Stimulated activated CD8-positive, alpha-beta memory T cell treated with anti-CD3 and anti-CD28 coated beads, Interleukin-7, amount 100 ng/mL, for 1 hour (primary cell): ENCODE measurements at regions not wholly inside any gene's neighbourhood (a gene's known extent, or its start where the extent isn't known, plus 50 kb on each side); places are given as distances from the start of the nearest gene placed in this dataset.
A peak's percentile ranks its signal among the peaks of the same experiment; 100 is the strongest.

Source experiments
- DNase-seq, 2 donors: peaks; one replicate each; pipeline ENCODE4 v3.0.0-alpha.2; 2020; ENCODE audit warnings: low read depth in 2 of 2

- no peak for DNase-seq
Measured at GRCh38 chr14:100438678-100439592, 115.8 kb downstream of the SLC25A47 start.

GRCh38 chr14:100439781-100440180 lies 116.6 kb downstream of the SLC25A47 start:
- DNase-seq: no peak

GRCh38 chr14:100440207-100440631 lies 117.1 kb downstream of the SLC25A47 start:
- peak in 1 of 2 donors; percentile 13 for DNase-seq

GRCh38 chr14:100440758-100441203 lies 117.6 kb downstream of the SLC25A47 start:
- DNase-seq: no peak

- no peak for DNase-seq
Measured at GRCh38 chr14:100441271-100441947, 118.3 kb downstream of the SLC25A47 start.

GRCh38 chr14:100442036-100442435 lies 118.9 kb downstream of the SLC25A47 start:
- no peak for DNase-seq

- no peak for DNase-seq
Measured at GRCh38 chr14:100442498-100443490, 119.7 kb downstream of the SLC25A47 start.

GRCh38 chr14:100443603-100444002 lies 120.5 kb downstream of the SLC25A47 start:
- DNase-seq: no peak

GRCh38 chr14:100445436-100446088 lies 122.4 kb downstream of the SLC25A47 start:
- DNase-seq: no peak

GRCh38 chr14:100446572-100446971 lies 123.4 kb downstream of the SLC25A47 start:
- no peak for DNase-seq

- DNase-seq: no peak
Measured at GRCh38 chr14:100448376-100448775, 125.2 kb downstream of the SLC25A47 start.

- no peak for DNase-seq
Measured at GRCh38 chr14:100449225-100449987, 126.3 kb downstream of the SLC25A47 start.

- DNase-seq: no peak
Measured at GRCh38 chr14:100450049-100450448, 126.9 kb downstream of the SLC25A47 start.

GRCh38 chr14:100450736-100451135 lies 127.6 kb downstream of the SLC25A47 start:
- no peak for DNase-seq

- DNase-seq: no peak
Measured at GRCh38 chr14:100451264-100451663, 128.1 kb downstream of the SLC25A47 start.

GRCh38 chr14:100453930-100454329 lies 130.8 kb downstream of the SLC25A47 start:
- DNase-seq: no peak

GRCh38 chr14:100454437-100454836 lies 131.3 kb downstream of the SLC25A47 start:
- no peak for DNase-seq

- no peak for DNase-seq
Measured at GRCh38 chr14:100463937-100464336, 123.3 kb downstream of the BEGAIN start.

GRCh38 chr14:100466111-100466856 lies 120.9 kb downstream of the BEGAIN start:
- no peak for DNase-seq
